ENCODE measurements at regions not wholly inside any gene's neighbourhood (a gene's known extent, or its start where the extent isn't known, plus 50 kb on each side); places are given as distances from the start of the nearest gene placed in this dataset.
A peak's percentile ranks its signal among the peaks of the same experiment; 100 is the strongest.
"Not testable (repeated sequence)": the region's sequence is repeated elsewhere in the genome, so short reads cannot be mapped to it uniquely, and the experiment has no call there.

GRCh38 chr17:26936645-26937044 lies 357.3 kb upstream of the WSB1 start:
- not testable (repeated sequence) for H3K4me3 ChIP-seq (ENCODE audit: low read depth, low read length)
- WGBS: 77% methylated on average over 4 of the region's 4 CpGs

GRCh38 chr17:26937750-26938322 lies 356.1 kb upstream of the WSB1 start:
- WGBS: 41% methylated on average over 1 of the region's 1 CpG
- H3K27ac ChIP-seq (ENCODE audit: low read depth); H3K36me3 ChIP-seq (ENCODE audit: insufficient read depth); DNase-seq (ENCODE audit: extremely low spot score); H3K4me1 ChIP-seq (ENCODE audit: insufficient read depth); H3K4me3 ChIP-seq (ENCODE audit: low read depth, low read length): not testable (repeated sequence)

More at GRCh38 chr17:26936645-26937044, 357.3 kb upstream of the WSB1 start:
- not testable (repeated sequence) for H3K4me1 ChIP-seq (ENCODE audit: insufficient read depth); H3K27ac ChIP-seq (ENCODE audit: low read depth); H3K36me3 ChIP-seq (ENCODE audit: insufficient read depth); DNase-seq (ENCODE audit: extremely low spot score)

GRCh38 chr17:26939755-26940154 lies 354.2 kb upstream of the WSB1 start:
- 78% methylated on average over 8 of the region's 8 CpGs for WGBS
- not testable (repeated sequence) for H3K36me3 ChIP-seq (ENCODE audit: insufficient read depth); DNase-seq (ENCODE audit: extremely low spot score); H3K27ac ChIP-seq (ENCODE audit: low read depth); H3K4me1 ChIP-seq (ENCODE audit: insufficient read depth); H3K4me3 ChIP-seq (ENCODE audit: low read depth, low read length)

GRCh38 chr17:26940587-26940986 lies 353.3 kb upstream of the WSB1 start:
- 40% methylated on average over 2 of the region's 2 CpGs for WGBS
- not testable (repeated sequence) for H3K4me3 ChIP-seq (ENCODE audit: low read depth, low read length); DNase-seq (ENCODE audit: extremely low spot score); H3K4me1 ChIP-seq (ENCODE audit: insufficient read depth); H3K27ac ChIP-seq (ENCODE audit: low read depth); H3K36me3 ChIP-seq (ENCODE audit: insufficient read depth)

- peaks cover 1% of the 10 kb centered on the region for H3K4me1 ChIP-seq (ENCODE audit: insufficient read depth)
- no peaks in the 10 kb centered on the region for H3K36me3 ChIP-seq (ENCODE audit: insufficient read depth)
- DNase-seq (ENCODE audit: extremely low spot score): no peak
- H3K4me3 ChIP-seq (ENCODE audit: low read depth, low read length): peak overlapping the region; percentile 24
- H3K27ac ChIP-seq (ENCODE audit: low read depth): no peak overlapping the region
- whole genome bisulfite sequencing: 42% methylated on average over 91 of the region's 91 CpGs
These were observed 331.4 kb upstream of the WSB1 start for GRCh38 chr17:26962255-26963162.

- WGBS: 45% methylated on average over 26 of the region's 26 CpGs
- no peak overlapping the region for H3K4me3 ChIP-seq (ENCODE audit: low read depth, low read length)
- H3K36me3 ChIP-seq (ENCODE audit: insufficient read depth): no peaks in the 10 kb centered on the region
- H3K27ac ChIP-seq (ENCODE audit: low read depth): no peak overlapping the region
- DNase-seq (ENCODE audit: extremely low spot score): no peak
- H3K4me1 ChIP-seq (ENCODE audit: insufficient read depth): peaks cover 1% of the 10 kb centered on the region
These were observed 330.8 kb upstream of the WSB1 start for GRCh38 chr17:26963163-26963503.

GRCh38 chr17:26965898-26966624 lies 327.9 kb upstream of the WSB1 start:
- not testable (repeated sequence) for DNase-seq (ENCODE audit: extremely low spot score); H3K27ac ChIP-seq (ENCODE audit: low read depth); H3K36me3 ChIP-seq (ENCODE audit: insufficient read depth); H3K4me1 ChIP-seq (ENCODE audit: insufficient read depth); H3K4me3 ChIP-seq (ENCODE audit: low read depth, low read length)
- 65% methylated on average over 1 of the region's 1 CpG for WGBS

- H3K36me3 ChIP-seq (ENCODE audit: insufficient read depth); H3K4me1 ChIP-seq (ENCODE audit: insufficient read depth); DNase-seq (ENCODE audit: extremely low spot score); H3K4me3 ChIP-seq (ENCODE audit: low read depth, low read length); H3K27ac ChIP-seq (ENCODE audit: low read depth): not testable (repeated sequence)
- 45% methylated on average over 2 of the region's 2 CpGs for WGBS
These were observed 327.2 kb upstream of the WSB1 start for GRCh38 chr17:26966625-26967179.

- not testable (repeated sequence) for DNase-seq (ENCODE audit: extremely low spot score); H3K4me1 ChIP-seq (ENCODE audit: insufficient read depth); H3K27ac ChIP-seq (ENCODE audit: low read depth); H3K36me3 ChIP-seq (ENCODE audit: insufficient read depth); H3K4me3 ChIP-seq (ENCODE audit: low read depth, low read length)
- 93% methylated on average over 30 of the region's 30 CpGs for WGBS
These were observed 312.0 kb upstream of the WSB1 start for GRCh38 chr17:26981845-26982425.

- not testable (repeated sequence) for H3K27ac ChIP-seq (ENCODE audit: low read depth); H3K4me3 ChIP-seq (ENCODE audit: low read depth, low read length); DNase-seq (ENCODE audit: extremely low spot score); H3K36me3 ChIP-seq (ENCODE audit: insufficient read depth); H3K4me1 ChIP-seq (ENCODE audit: insufficient read depth)
- 78% methylated on average over 3 of the region's 3 CpGs for WGBS
These were observed 311.4 kb upstream of the WSB1 start for GRCh38 chr17:26982563-26982962.

- not testable (repeated sequence) for H3K4me3 ChIP-seq (ENCODE audit: low read depth, low read length); H3K27ac ChIP-seq (ENCODE audit: low read depth); H3K4me1 ChIP-seq (ENCODE audit: insufficient read depth); H3K36me3 ChIP-seq (ENCODE audit: insufficient read depth); DNase-seq (ENCODE audit: extremely low spot score)
- 69% methylated on average over 3 of the region's 3 CpGs for WGBS
These were observed 306.1 kb upstream of the WSB1 start for GRCh38 chr17:26987851-26988250.

GRCh38 chr17:26994648-26995047 lies 299.3 kb upstream of the WSB1 start:
- H3K4me1 ChIP-seq (ENCODE audit: insufficient read depth); H3K27ac ChIP-seq (ENCODE audit: low read depth); H3K36me3 ChIP-seq (ENCODE audit: insufficient read depth); DNase-seq (ENCODE audit: extremely low spot score); H3K4me3 ChIP-seq (ENCODE audit: low read depth, low read length): not testable (repeated sequence)
- WGBS: 71% methylated on average over 6 of the region's 6 CpGs

GRCh38 chr17:26996146-26996916 lies 297.6 kb upstream of the WSB1 start:
- not testable (repeated sequence) for H3K4me1 ChIP-seq (ENCODE audit: insufficient read depth); H3K36me3 ChIP-seq (ENCODE audit: insufficient read depth); DNase-seq (ENCODE audit: extremely low spot score); H3K4me3 ChIP-seq (ENCODE audit: low read depth, low read length); H3K27ac ChIP-seq (ENCODE audit: low read depth)
- 61% methylated on average over 7 of the region's 7 CpGs for WGBS
